Prostate gland (tissue), 2 donors: ENCODE measurements at regions not wholly inside any gene's neighbourhood (a gene's known extent, or its start where the extent isn't known, plus 50 kb on each side); places are given as distances from the start of the nearest gene placed in this dataset.
"Not testable (repeated sequence)": the region's sequence is repeated elsewhere in the genome, so short reads cannot be mapped to it uniquely, and the experiment has no call there.

ENCODE experiments used
- DNase-seq: peaks from one replicate; pipeline ENCODE4 v3.0.0-alpha.2; 2019; ENCODE audit warnings: low spot score
- H3K27ac ChIP-seq, 2 donors: fragments of 200-600 bp; sonication (generic); 2 replicates each; pipeline ENCODE4 v1.5.1; 2017 to 2019
- H3K27me3 ChIP-seq: fragments of 200-600 bp; sonication (generic); replicated peaks from 2 replicates; pipeline ENCODE4 v1.5.1; 2019; ENCODE audit not compliant: insufficient read depth
- H3K36me3 ChIP-seq, 2 donors: fragments of 200-600 bp; sonication (generic); 1 replicate in 1 of 2; 2 replicates in 1 of 2; pipeline versions ENCODE4 v1.5.1 to v1.8.1; 2017 to 2019
- H3K4me1 ChIP-seq: fragments of 200-600 bp; sonication (generic); replicated peaks from 2 replicates; pipeline ENCODE4 v1.5.1; 2019
- H3K4me3 ChIP-seq, 2 donors: fragments of 200-600 bp; sonication (generic); 2 replicates each; pipeline ENCODE4 v1.5.1; 2017 to 2019
- H3K9me3 ChIP-seq: fragments of 200-600 bp; sonication (generic); 2 replicates; pipeline ENCODE4 v1.5.1; 2017
- POLR2A ChIP-seq: fragments of 450-650 bp; IDR thresholded peaks from one replicate; pipeline ENCODE4 v1.6.1; 2016; ENCODE audit warnings: antibody characterized with exemption, mild to moderate bottlenecking
- POLR2AphosphoS5 ChIP-seq: sonication (generic); formaldehyde crosslinking; IDR thresholded peaks from one replicate; pipeline ENCODE4 v1.6.1; 2017; ENCODE audit warnings: antibody characterized with exemption
- WGBS: methylation state at CpG from one replicate; pipeline ENCODE4 v1.1.5; 2018; 5-methylcytosine and 5-hydroxymethylcytosine counted together
- intact Hi-C: fragments of 100-400 bp; cut with DNase I; formaldehyde crosslinking; loops from one replicate; pipeline ENCODE4 v1.14.2; 2022
- TF ChIP-seq, protein P1 (sequence below), 4 experiments: fragments of 200-600 bp in 2 of 4; fragments of 450-650 bp in 2 of 4; sonication (generic) in 2 of 4; IDR thresholded peaks; 1 replicate in 3 of 4; 2 replicates in 1 of 4; pipeline ENCODE4 v1.5.1; 2016 to 2019; ENCODE audit warnings: antibody characterized with exemption in 4 of 4, mild to moderate bottlenecking in 2 of 4, moderate library complexity in 2 of 4

- WGBS = 90% methylated on average over 3 of the region's 3 CpGs
- intact Hi-C loops = no loop called here
Measured at GRCh38 chr2:121839584-121839983, 84.1 kb downstream of the TSN start.

DNA sequence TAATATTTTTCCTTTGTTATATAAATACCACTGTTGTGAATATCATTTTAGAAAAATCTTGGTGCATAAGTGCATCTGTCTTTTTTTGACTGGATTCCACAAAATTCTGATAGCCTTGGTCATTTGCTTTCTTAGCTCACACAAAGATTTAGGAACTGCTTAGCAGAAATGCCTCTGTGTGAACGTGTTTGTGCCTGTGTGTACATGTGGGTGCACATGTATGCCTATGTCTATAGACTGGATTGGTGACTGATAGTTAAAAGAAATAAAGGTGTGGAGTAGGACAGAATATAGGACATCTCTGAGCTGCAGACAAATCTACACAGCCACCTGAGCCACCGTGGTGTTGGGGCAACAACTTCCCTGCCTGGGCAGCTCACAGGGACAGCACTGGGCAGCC, 93.8 kb downstream of the TSN start:
- no peak overlapping the region for H3K4me3 ChIP-seq
- DNase-seq = no peak
- no peaks in the 10 kb centered on the region for H3K4me1 ChIP-seq
- H3K36me3 ChIP-seq = no peaks in the 10 kb centered on the region
- H3K27me3 ChIP-seq = no peaks in the 10 kb centered on the region
- H3K27ac ChIP-seq = no peak overlapping the region
- 37% methylated on average over 2 of the region's 2 CpGs for WGBS
- no peaks in the 10 kb centered on the region for H3K9me3 ChIP-seq
- no peak for TF ChIP-seq POLR2AphosphoS5
- no peak for TF ChIP-seq POLR2A
- TF ChIP-seq, protein P1, sequence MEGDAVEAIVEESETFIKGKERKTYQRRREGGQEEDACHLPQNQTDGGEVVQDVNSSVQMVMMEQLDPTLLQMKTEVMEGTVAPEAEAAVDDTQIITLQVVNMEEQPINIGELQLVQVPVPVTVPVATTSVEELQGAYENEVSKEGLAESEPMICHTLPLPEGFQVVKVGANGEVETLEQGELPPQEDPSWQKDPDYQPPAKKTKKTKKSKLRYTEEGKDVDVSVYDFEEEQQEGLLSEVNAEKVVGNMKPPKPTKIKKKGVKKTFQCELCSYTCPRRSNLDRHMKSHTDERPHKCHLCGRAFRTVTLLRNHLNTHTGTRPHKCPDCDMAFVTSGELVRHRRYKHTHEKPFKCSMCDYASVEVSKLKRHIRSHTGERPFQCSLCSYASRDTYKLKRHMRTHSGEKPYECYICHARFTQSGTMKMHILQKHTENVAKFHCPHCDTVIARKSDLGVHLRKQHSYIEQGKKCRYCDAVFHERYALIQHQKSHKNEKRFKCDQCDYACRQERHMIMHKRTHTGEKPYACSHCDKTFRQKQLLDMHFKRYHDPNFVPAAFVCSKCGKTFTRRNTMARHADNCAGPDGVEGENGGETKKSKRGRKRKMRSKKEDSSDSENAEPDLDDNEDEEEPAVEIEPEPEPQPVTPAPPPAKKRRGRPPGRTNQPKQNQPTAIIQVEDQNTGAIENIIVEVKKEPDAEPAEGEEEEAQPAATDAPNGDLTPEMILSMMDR (IDR thresholded peaks at IDR 0.05) = no peak
- intact Hi-C loops = no loop called here

More at GRCh38 chr2:121839584-121839983, 84.1 kb downstream of the TSN start:
- TF ChIP-seq, protein P1 (IDR thresholded peaks at IDR 0.05) = no peak
- no peaks in the 10 kb centered on the region for H3K27me3 ChIP-seq
- no peak overlapping the region for H3K27ac ChIP-seq
- DNase-seq = no peak
- no peaks in the 10 kb centered on the region for H3K9me3 ChIP-seq
- no peaks in the 10 kb centered on the region for H3K4me1 ChIP-seq
- no peak overlapping the region for H3K4me3 ChIP-seq
- no peaks in the 10 kb centered on the region for H3K36me3 ChIP-seq

DNA sequence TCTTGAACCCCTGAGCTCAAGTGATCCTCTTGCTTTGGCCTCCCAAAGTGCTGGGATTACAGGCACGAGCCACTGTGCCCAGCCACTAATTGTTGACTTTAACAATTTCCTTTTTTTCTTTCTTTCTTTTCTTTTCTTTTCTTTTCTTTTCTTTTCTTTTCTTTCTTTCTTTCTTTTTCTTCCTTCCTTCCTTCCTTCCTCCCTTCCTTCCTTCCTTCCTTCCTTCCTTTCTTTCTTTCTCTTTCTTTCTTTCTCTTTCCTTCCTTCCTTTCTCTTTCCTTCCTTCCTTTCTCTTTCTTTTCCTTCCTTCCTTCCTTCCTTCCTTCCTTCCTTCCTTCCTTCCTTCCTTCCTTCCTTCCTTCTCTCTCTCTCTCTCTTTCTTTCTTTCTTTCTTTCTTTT, 97.7 kb downstream of the TSN start:
- H3K27ac ChIP-seq, H3K4me3 ChIP-seq, H3K9me3 ChIP-seq, H3K4me1 ChIP-seq, H3K27me3 ChIP-seq, DNase-seq, intact Hi-C loops, H3K36me3 ChIP-seq: not testable (repeated sequence)
- WGBS = 69% methylated on average over 1 of the region's 1 CpG

DNA sequence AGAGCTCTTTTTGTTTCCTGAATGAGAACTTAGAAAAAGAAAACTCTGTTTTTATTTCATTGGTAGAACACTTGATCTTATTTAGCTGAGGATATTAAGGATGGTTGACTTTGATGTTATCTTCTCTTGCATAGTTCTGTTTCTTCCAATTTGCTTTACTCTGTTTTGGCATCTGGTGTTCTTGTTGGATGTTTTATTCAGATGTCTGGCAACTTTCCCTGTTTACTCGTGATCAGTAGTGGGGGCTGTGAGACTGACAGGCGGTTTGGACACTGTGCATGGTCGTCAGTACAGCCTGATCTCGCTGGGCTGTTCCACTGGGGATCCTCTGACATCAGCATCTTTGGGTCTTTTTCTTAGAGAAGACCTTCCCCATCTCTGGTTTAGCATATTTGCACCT, 100.1 kb downstream of the TSN start:
- DNase-seq = no peak
- H3K4me1 ChIP-seq = no peaks in the 10 kb centered on the region
- H3K36me3 ChIP-seq = no peaks in the 10 kb centered on the region
- no peak overlapping the region for H3K4me3 ChIP-seq
- intact Hi-C loops = no loop called here
- 15% methylated on average over 4 of the region's 4 CpGs for WGBS
- TF ChIP-seq, protein P1 (IDR thresholded peaks at IDR 0.05) = no peak
- TF ChIP-seq POLR2A (no peak), POLR2AphosphoS5 (no peak)
- H3K9me3 ChIP-seq = no peaks in the 10 kb centered on the region
- H3K27ac ChIP-seq = no peak overlapping the region
- no peaks in the 10 kb centered on the region for H3K27me3 ChIP-seq

- Histone ChIP-seq H3K27ac (no peak overlapping the region), H3K4me3 (no peak overlapping the region), H3K9me3 (no peaks in the 10 kb centered on the region), H3K36me3 (no peaks in the 10 kb centered on the region), H3K4me1 (no peaks in the 10 kb centered on the region), H3K27me3 (no peaks in the 10 kb centered on the region)
- intact Hi-C loops = no loop called here
- WGBS = 76% methylated on average over 3 of the region's 3 CpGs
- TF ChIP-seq, protein P1 (IDR thresholded peaks at IDR 0.05) = no peak
- TF ChIP-seq POLR2A (no peak), POLR2AphosphoS5 (no peak)
- no peak for DNase-seq
Measured at GRCh38 chr2:121856360-121856759, 100.9 kb downstream of the TSN start.
